ENCODE measurements at regions not wholly inside any gene's neighbourhood (a gene's known extent, or its start where the extent isn't known, plus 50 kb on each side); places are given as distances from the start of the nearest gene placed in this dataset.

DNA sequence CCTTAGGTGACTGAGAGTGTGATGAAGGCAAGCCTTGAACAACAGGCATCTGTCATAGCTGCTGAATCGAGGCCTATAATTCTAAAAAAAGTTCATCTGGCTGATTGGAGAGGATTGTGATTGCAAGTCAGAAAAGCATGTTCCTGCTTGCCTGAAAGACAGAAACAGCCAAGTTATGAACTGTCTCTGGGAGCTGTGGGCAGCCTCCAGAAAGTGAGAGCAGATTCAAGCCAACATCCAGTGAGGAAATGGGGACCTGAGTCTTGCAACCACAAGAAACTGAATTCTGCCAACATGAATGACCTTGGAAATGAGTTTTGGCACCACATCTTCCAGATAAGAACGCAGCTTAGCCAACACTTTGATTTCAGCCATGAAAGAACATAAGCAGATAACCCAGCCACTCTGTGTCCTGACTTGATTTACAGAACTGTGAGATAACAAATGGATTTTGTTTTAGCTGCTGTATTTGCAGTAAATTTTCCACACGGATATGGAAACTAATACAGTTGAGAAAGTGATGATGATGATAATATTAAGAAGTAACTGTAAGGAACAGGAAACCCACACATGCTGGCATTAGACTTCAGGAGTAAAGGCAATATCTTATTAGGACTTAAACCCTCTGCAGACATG lies 240.3 kb upstream of the NDST3 start:
- TF ChIP-seq GATA2 (IDR thresholded peaks at IDR 0.05; ENCODE audit: low read depth, low read length): no peak
- no peak for TF ChIP-seq GATA3 (IDR thresholded peaks at IDR 0.05; ENCODE audit: low read depth, low read length)

DNA sequence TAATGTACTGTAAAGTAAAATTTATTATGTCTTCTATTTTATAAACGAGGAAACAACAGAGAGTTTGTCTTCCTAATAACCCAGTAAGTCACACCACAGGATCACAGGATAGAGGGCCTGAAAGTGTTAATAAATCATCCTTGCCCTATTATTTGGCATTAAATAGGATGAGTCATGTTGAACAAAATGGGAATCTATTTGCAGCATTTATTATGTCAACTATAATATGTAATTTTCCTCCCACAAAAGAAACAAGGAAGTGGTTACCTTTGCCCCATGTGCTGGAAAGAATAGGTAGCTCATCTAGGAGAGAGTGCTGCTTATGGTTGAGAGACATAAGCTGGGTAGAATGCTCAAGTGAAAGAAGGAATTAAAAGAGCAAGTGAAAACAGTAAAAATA lies 237.6 kb upstream of the NDST3 start:
- no peak for TF ChIP-seq GATA3 (IDR thresholded peaks at IDR 0.05; ENCODE audit: low read depth, low read length)
- TF ChIP-seq GATA2 (IDR thresholded peaks at IDR 0.05; ENCODE audit: low read depth, low read length): no peak

DNA sequence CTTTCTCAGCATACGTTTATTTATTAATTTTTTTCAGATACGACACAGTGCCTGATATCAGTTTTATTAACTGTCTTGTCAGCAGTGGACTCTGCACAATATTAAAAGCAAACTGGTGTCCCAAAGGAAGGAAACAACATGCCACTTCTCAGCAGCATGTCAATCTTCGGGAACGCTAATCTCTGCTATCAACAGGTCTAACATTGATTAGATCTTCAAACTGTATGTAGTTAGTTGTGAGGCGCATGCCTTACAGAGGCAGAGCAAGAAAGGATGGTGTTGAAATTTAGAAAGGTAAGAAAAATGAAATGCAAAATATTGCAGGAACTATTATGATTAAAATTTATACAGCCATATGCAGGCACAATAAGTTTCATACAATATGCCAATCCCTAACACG lies 233.7 kb upstream of the NDST3 start:
- TF ChIP-seq GATA3 (IDR thresholded peaks at IDR 0.05; ENCODE audit: low read depth, low read length): no peak
- no peak for TF ChIP-seq GATA2 (IDR thresholded peaks at IDR 0.05; ENCODE audit: low read depth, low read length)

DNA sequence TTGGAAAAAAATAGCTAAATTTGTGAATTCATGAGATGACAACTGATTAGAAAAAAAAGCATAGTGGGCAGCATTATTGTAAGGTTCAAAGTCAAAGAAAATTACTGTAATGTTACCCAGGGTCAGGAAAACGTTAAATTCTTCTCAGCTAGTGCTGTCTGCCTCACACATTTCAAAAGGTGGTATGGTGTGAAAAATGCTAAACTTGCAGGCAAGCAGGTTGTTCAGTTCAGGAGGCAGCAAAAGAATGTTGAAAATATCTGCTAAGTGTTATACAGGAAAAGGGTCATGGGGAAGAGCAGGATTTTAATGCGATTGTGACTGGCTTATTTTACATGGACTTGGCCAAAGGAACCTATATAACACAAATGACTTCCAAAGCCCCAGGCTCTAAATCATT lies 232.5 kb upstream of the NDST3 start:
- TF ChIP-seq GATA2 (IDR thresholded peaks at IDR 0.05; ENCODE audit: low read depth, low read length): no peak
- no peak for TF ChIP-seq GATA3 (IDR thresholded peaks at IDR 0.05; ENCODE audit: low read depth, low read length)

- TF ChIP-seq GATA2 (IDR thresholded peaks at IDR 0.05; ENCODE audit: low read depth, low read length) (no peak), GATA3 (IDR thresholded peaks at IDR 0.05; ENCODE audit: low read depth, low read length) (no peak)
Measured at GRCh38 chr4:117811731-117812130, 222.6 kb upstream of the NDST3 start.

GRCh38 chr4:117814277-117815246 lies 219.7 kb upstream of the NDST3 start:
- TF ChIP-seq GATA2 (IDR thresholded peaks at IDR 0.05; ENCODE audit: low read depth, low read length) (no peak), GATA3 (IDR thresholded peaks at IDR 0.05; ENCODE audit: low read depth, low read length) (no peak)

DNA sequence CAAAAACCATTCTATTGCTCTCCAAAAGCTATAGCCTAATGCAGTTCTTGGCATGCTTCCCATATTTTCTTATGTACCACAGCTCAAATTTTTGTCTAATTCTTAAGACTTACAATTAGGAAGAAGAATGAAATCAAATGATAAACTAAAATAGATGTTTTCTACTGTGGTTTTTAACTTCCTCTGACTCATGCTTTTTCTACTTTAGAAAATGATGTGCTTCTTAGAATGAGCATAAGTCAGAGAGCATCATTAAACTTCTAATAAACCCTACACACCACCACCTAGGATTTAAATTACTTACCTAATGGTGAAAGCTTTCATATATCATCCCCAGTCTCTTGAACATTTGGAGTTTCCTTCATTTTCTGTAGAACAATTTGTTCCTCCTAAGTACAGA lies 217.0 kb upstream of the NDST3 start:
- TF ChIP-seq GATA2 (IDR thresholded peaks at IDR 0.05; ENCODE audit: low read depth, low read length): no peak
- no peak for TF ChIP-seq GATA3 (IDR thresholded peaks at IDR 0.05; ENCODE audit: low read depth, low read length)

DNA sequence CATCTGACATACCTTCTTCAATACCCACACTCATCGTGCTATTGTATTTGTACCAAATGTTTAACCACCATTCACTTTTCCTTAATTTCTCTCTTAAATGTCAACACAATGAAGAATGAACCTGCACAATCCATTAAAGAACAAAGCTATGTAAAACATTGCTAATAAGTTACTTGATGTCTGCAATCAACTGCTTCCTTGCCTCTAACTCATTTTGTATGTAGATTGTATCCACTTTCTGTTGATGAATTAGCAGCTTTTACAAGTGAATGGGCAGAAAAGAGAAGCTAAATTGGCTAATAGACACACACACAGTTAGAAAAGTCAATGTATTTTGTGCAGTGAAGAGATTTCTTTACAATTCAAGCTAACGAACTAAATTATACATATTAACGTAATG lies 212.5 kb upstream of the NDST3 start:
- TF ChIP-seq GATA2 (IDR thresholded peaks at IDR 0.05; ENCODE audit: low read depth, low read length) (no peak), GATA3 (IDR thresholded peaks at IDR 0.05; ENCODE audit: low read depth, low read length) (no peak)

DNA sequence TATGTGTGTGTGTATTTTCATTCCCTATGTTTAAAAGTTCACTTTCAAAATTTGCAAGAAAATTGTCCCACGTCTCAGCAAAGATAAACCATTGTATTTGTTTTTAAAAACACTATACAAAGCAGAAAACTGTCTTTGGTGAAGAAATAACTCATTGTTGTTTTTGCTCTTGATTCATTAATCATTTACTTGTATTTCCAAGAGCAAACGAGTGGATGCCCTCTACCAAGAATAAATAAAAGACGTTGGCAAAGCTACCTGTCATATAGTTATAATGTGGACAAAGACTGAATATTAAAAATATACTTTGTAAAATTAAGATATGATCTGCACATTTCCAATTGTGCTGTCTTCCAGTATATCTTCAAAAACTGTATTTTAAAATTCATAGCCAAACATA lies 210.9 kb upstream of the NDST3 start:
- TF ChIP-seq GATA2 (IDR thresholded peaks at IDR 0.05; ENCODE audit: low read depth, low read length) (no peak), GATA3 (IDR thresholded peaks at IDR 0.05; ENCODE audit: low read depth, low read length) (no peak)

GRCh38 chr4:117825600-117825999 lies 208.7 kb upstream of the NDST3 start:
- no peak for TF ChIP-seq GATA3 (IDR thresholded peaks at IDR 0.05; ENCODE audit: low read depth, low read length)
- no peak for TF ChIP-seq GATA2 (IDR thresholded peaks at IDR 0.05; ENCODE audit: low read depth, low read length)

- TF ChIP-seq GATA2 (IDR thresholded peaks at IDR 0.05; ENCODE audit: low read depth, low read length): no peak
- no peak for TF ChIP-seq GATA3 (IDR thresholded peaks at IDR 0.05; ENCODE audit: low read depth, low read length)
Measured at GRCh38 chr4:117831060-117831683, 203.1 kb upstream of the NDST3 start.

GRCh38 chr4:117835566-117835965 lies 198.7 kb upstream of the NDST3 start:
- TF ChIP-seq GATA3 (IDR thresholded peaks at IDR 0.05; ENCODE audit: low read depth, low read length) (no peak), GATA2 (IDR thresholded peaks at IDR 0.05; ENCODE audit: low read depth, low read length) (no peak)

- TF ChIP-seq GATA2 (IDR thresholded peaks at IDR 0.05; ENCODE audit: low read depth, low read length): no peak
- no peak for TF ChIP-seq GATA3 (IDR thresholded peaks at IDR 0.05; ENCODE audit: low read depth, low read length)
Measured at GRCh38 chr4:117844594-117844993, 189.7 kb upstream of the NDST3 start.

DNA sequence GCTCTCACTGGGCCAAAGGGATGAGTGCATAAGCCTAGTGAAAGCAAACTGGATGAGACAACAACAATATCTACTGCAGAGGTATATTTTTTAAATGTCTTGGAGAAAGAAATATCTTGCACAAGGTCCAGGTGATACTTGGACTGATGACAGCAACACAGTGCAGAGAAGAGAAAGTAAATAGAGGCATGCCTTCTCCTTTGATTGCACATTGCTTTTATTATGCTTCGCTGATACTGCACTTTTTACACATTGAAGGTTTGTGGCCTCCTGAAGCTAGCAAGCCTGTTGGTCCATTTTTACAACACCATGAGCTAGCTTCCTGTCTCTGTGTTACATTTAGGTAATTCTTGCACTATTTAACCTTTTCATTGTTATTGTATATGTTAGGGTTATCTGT lies 189.0 kb upstream of the NDST3 start:
- TF ChIP-seq GATA2 (IDR thresholded peaks at IDR 0.05; ENCODE audit: low read depth, low read length) (no peak), GATA3 (IDR thresholded peaks at IDR 0.05; ENCODE audit: low read depth, low read length) (no peak)
